Spleen (tissue), 11 donors: ENCODE measurements at regions not wholly inside any gene's neighbourhood (a gene's known extent, or its start where the extent isn't known, plus 50 kb on each side); places are given as distances from the start of the nearest gene placed in this dataset.

Experiments used
- DNase-seq: peaks from one replicate; pipeline ENCODE4 v3.0.0-alpha.2; 2020
- H3K27ac ChIP-seq, 8 donors: fragments of 200-600 bp; sonication (generic) in 7 of 8; 1 replicate in 4 of 8; 2 replicates in 4 of 8; pipeline versions ENCODE4 v1.5.0 to v1.8.0; 2016 to 2021; ENCODE audit warnings: inconsistent platforms in 4 of 8, mild to moderate bottlenecking in 4 of 8, moderate library complexity in 1 of 8
- H3K27me3 ChIP-seq, 7 donors: fragments of 200-600 bp; sonication (generic) in 6 of 7; replicated peaks in 1 of 7; 1 replicate in 4 of 7; 2 replicates in 3 of 7; pipeline versions ENCODE4 v1.5.0 to v1.8.0; 2016 to 2021; ENCODE audit warnings: inconsistent platforms in 3 of 7, mild to moderate bottlenecking in 1 of 7
- H3K36me3 ChIP-seq, 6 donors: fragments of 200-600 bp; sonication (generic) in 5 of 6; 1 replicate in 4 of 6; 2 replicates in 2 of 6; pipeline versions ENCODE4 v1.5.0 to v1.8.0; 2016 to 2021; ENCODE audit warnings: inconsistent platforms in 2 of 6
- H3K4me1 ChIP-seq, 6 donors: fragments of 200-600 bp; sonication (generic) in 5 of 6; 1 replicate in 3 of 6; 2 replicates in 3 of 6; pipeline versions ENCODE4 v1.5.0 to v1.8.0; 2016 to 2021; ENCODE audit warnings: inconsistent platforms in 3 of 6
- H3K4me3 ChIP-seq, 8 donors: fragments of 200-600 bp; sonication (generic) in 7 of 8; 1 replicate in 4 of 8; 2 replicates in 4 of 8; pipeline versions ENCODE4 v1.5.0 to v1.8.0; 2016 to 2021; ENCODE audit warnings: inconsistent platforms in 4 of 8, mild to moderate bottlenecking in 4 of 8, moderate library complexity in 2 of 8
- H3K9me3 ChIP-seq, 8 donors: fragments of 200-600 bp; sonication (generic) in 7 of 8; 1 replicate in 4 of 8; 2 replicates in 4 of 8; pipeline versions ENCODE4 v1.5.0 to v1.8.0; 2016 to 2021; ENCODE audit warnings: inconsistent platforms in 4 of 8
- CTCF ChIP-seq, 11 experiments: fragments of 200-600 bp in 7 of 11; fragments of 450-650 bp in 4 of 11; sonication (generic) in 4 of 11; IDR thresholded peaks in 8 of 11; conservative IDR thresholded peaks in 3 of 11; 1 replicate in 7 of 11; 2 replicates in 4 of 11; pipeline versions ENCODE4 v1.4.0 to v1.8.0; 2016 to 2021; ENCODE audit warnings: antibody characterized with exemption in 11 of 11, inconsistent platforms in 4 of 11, mild to moderate bottlenecking in 1 of 11
- POLR2A ChIP-seq, 3 donors: fragments of 450-650 bp; IDR thresholded peaks; one replicate each; pipeline ENCODE4 v1.5.1; 2017; ENCODE audit warnings: antibody characterized with exemption in 3 of 3, mild to moderate bottlenecking in 1 of 3
- POLR2AphosphoS5 ChIP-seq, 3 donors: sonication (generic); formaldehyde crosslinking; IDR thresholded peaks; one replicate each; pipeline ENCODE4 v1.5.1; 2017; ENCODE audit warnings: antibody characterized with exemption in 3 of 3
- WGBS, 5 donors: extraction: QIAGEN DNeasy Blood & Tissue Kit in 3 of 5; methylation state at CpG; one replicate each; pipeline versions ENCODE4 v1.1.5 to v1.1.7; 2013 to 2018; 5-methylcytosine and 5-hydroxymethylcytosine counted together
- intact Hi-C: fragments of 100-400 bp; cut with DNase I; formaldehyde crosslinking; loops from one replicate; pipeline ENCODE4 v1.15.0; 2023; ENCODE audit warnings: low total_unique reads
- donor health status: healthy with polysubstance abuse.
- donor health status: DM: no; HTN: no; CAD: no; lungs with moderate emphysema.
- donor health status: DM: no; HTN: no; CAD: no.
- donor health status: Bipolar disorder and iron deficiency.
- donor health status: healthy.
- donor health status: DM: no; HTN: no; CAD: no.
- donor health status: DM: yes; HTN: yes; CAD: no.

GRCh38 chr14:27686137-27686536 lies 1080.5 kb upstream of the FOXG1 start:
- Histone ChIP-seq H3K36me3 (no peaks in the 10 kb centered on the region), H3K9me3 (peaks cover 0 to 7% (median 0%) of the 10 kb centered on the region in 8 donors), H3K27me3 (no peaks in the 10 kb centered on the region), H3K27ac (no peak overlapping the region), H3K4me1 (no peaks in the 10 kb centered on the region), H3K4me3 (no peak overlapping the region)
- no peak for TF ChIP-seq POLR2AphosphoS5 (IDR thresholded peaks at IDR 0.05)
- no peak for TF ChIP-seq POLR2A (IDR thresholded peaks at IDR 0.05)
- no peak for TF ChIP-seq CTCF (IDR thresholded peaks at IDR 0.05 in 8 of 11, conservative IDR thresholded peaks at IDR 0.05 in 3 of 11)
- WGBS, 5 donors = 62 to 81% (median 66%) methylated on average over 1 of the region's 1 CpG
- no peak for DNase-seq
- intact Hi-C loops = no loop called here

GRCh38 chr14:27688841-27689444 lies 1077.6 kb upstream of the FOXG1 start:
- no peaks in the 10 kb centered on the region for H3K27me3 ChIP-seq
- no peak overlapping the region for H3K4me3 ChIP-seq
- intact Hi-C loops = no loop called here
- no peaks in the 10 kb centered on the region for H3K36me3 ChIP-seq
- 78 to 87% (median 83%) methylated on average over 8 of the region's 8 CpGs for WGBS, 5 donors
- no peak for DNase-seq
- H3K9me3 ChIP-seq = peaks cover 0 to 7% (median 0%) of the 10 kb centered on the region in 8 donors
- H3K27ac ChIP-seq = no peak overlapping the region
- H3K4me1 ChIP-seq = no peaks in the 10 kb centered on the region
- no peak for TF ChIP-seq POLR2A (IDR thresholded peaks at IDR 0.05)
- TF ChIP-seq POLR2AphosphoS5 (IDR thresholded peaks at IDR 0.05) = no peak

- intact Hi-C loops = no loop called here
- H3K9me3 ChIP-seq = peaks cover 2 to 68% (median 44%) of the 10 kb centered on the region in 8 donors
- no peaks in the 10 kb centered on the region for H3K36me3 ChIP-seq
- DNase-seq = no peak
- no peak for TF ChIP-seq CTCF (IDR thresholded peaks at IDR 0.05 in 8 of 11, conservative IDR thresholded peaks at IDR 0.05 in 3 of 11)
- no peak for TF ChIP-seq POLR2A (IDR thresholded peaks at IDR 0.05)
- TF ChIP-seq POLR2AphosphoS5 (IDR thresholded peaks at IDR 0.05) = no peak
- WGBS, 5 donors = 81 to 88% (median 85%) methylated on average over 2 of the region's 2 CpGs
- H3K4me1 ChIP-seq = no peaks in the 10 kb centered on the region
- no peaks in the 10 kb centered on the region for H3K27me3 ChIP-seq
- no peak overlapping the region for H3K4me3 ChIP-seq
- no peak overlapping the region for H3K27ac ChIP-seq
Observed at GRCh38 chr14:27712364-27712763, 1054.2 kb upstream of the FOXG1 start.

GRCh38 chr14:27715561-27715960 lies 1051.0 kb upstream of the FOXG1 start:
- intact Hi-C loops = no loop called here
- Histone ChIP-seq H3K9me3 (peaks cover 2 to 54% (median 33%) of the 10 kb centered on the region in 8 donors), H3K4me3 (no peak overlapping the region), H3K27ac (no peak overlapping the region), H3K36me3 (no peaks in the 10 kb centered on the region), H3K4me1 (no peaks in the 10 kb centered on the region), H3K27me3 (no peaks in the 10 kb centered on the region)
- TF ChIP-seq CTCF (IDR thresholded peaks at IDR 0.05 in 8 of 11, conservative IDR thresholded peaks at IDR 0.05 in 3 of 11) = no peak
- TF ChIP-seq POLR2A (IDR thresholded peaks at IDR 0.05) = no peak
- no peak for TF ChIP-seq POLR2AphosphoS5 (IDR thresholded peaks at IDR 0.05)
- DNase-seq = no peak

- no peak overlapping the region for H3K27ac ChIP-seq
- no peaks in the 10 kb centered on the region for H3K36me3 ChIP-seq
- H3K4me1 ChIP-seq = no peaks in the 10 kb centered on the region
- no peak for TF ChIP-seq POLR2AphosphoS5 (IDR thresholded peaks at IDR 0.05)
- TF ChIP-seq POLR2A (IDR thresholded peaks at IDR 0.05) = no peak
- TF ChIP-seq CTCF (IDR thresholded peaks at IDR 0.05 in 8 of 11, conservative IDR thresholded peaks at IDR 0.05 in 3 of 11) = no peak
- H3K4me3 ChIP-seq = no peak overlapping the region
- H3K9me3 ChIP-seq = peaks cover 0 to 22% (median 9%) of the 10 kb centered on the region in 8 donors
- no peaks in the 10 kb centered on the region for H3K27me3 ChIP-seq
- no peak for DNase-seq
- intact Hi-C loops = no loop called here
Observed at GRCh38 chr14:27721760-27722159, 1044.8 kb upstream of the FOXG1 start.
